Osteocyte (in vitro differentiated cells): ENCODE measurements at regions not wholly inside any gene's neighbourhood (a gene's known extent, or its start where the extent isn't known, plus 50 kb on each side); places are given as distances from the start of the nearest gene placed in this dataset.

ENCODE experiments used
- DNase-seq: peaks from one replicate; pipeline ENCODE4 v3.0.0; 2021; ENCODE audit warnings: mixed read lengths; ENCODE audit not compliant: unreplicated experiment; ENCODE audit errors: extremely low spot score
- H3K27ac Mint-ChIP-seq: one replicate; pipeline ENCODE4 v1.8.0; 2021; ENCODE audit warnings: mild to moderate bottlenecking, mixed read lengths; ENCODE audit not compliant: unreplicated experiment
- H3K27me3 Mint-ChIP-seq: one replicate; pipeline ENCODE4 v1.8.0; 2021; ENCODE audit warnings: mixed read lengths; ENCODE audit not compliant: unreplicated experiment
- H3K36me3 Mint-ChIP-seq: one replicate; pipeline ENCODE4 v1.8.0; 2021; ENCODE audit warnings: mixed read lengths; ENCODE audit not compliant: unreplicated experiment
- H3K4me1 Mint-ChIP-seq: one replicate; pipeline ENCODE4 v1.8.0; 2021; ENCODE audit warnings: mixed read lengths; ENCODE audit not compliant: unreplicated experiment
- H3K4me3 Mint-ChIP-seq: one replicate; pipeline ENCODE4 v1.8.0; 2021; ENCODE audit warnings: mild to moderate bottlenecking, moderate library complexity, mixed read lengths; ENCODE audit not compliant: unreplicated experiment
- H3K9me3 Mint-ChIP-seq: one replicate; pipeline ENCODE4 v1.8.0; 2021; ENCODE audit warnings: mixed read lengths; ENCODE audit not compliant: unreplicated experiment
- CTCF ChIP-seq: fragments of 200-600 bp; sonication (generic); IDR thresholded peaks from 2 replicates; pipeline ENCODE4 v1.5.0; 2021; ENCODE audit warnings: antibody characterized with exemption, mild to moderate bottlenecking, moderate library complexity

- H3K27ac Mint-ChIP-seq = no peak overlapping the region
- peaks cover 14% of the 10 kb centered on the region for H3K9me3 Mint-ChIP-seq
- no peaks in the 10 kb centered on the region for H3K36me3 Mint-ChIP-seq
- TF ChIP-seq CTCF = no peak
- no peaks in the 10 kb centered on the region for H3K27me3 Mint-ChIP-seq
- no peak for DNase-seq
- no peak overlapping the region for H3K4me3 Mint-ChIP-seq
- no peaks in the 10 kb centered on the region for H3K4me1 Mint-ChIP-seq
Measured at GRCh38 chrX:42025861-42026260, 102.5 kb upstream of the CASK start.

GRCh38 chrX:42023122-42023521, 99.8 kb upstream of the CASK start:
- Mint-ChIP-seq H3K4me1 (no peaks in the 10 kb centered on the region), H3K27me3 (no peaks in the 10 kb centered on the region), H3K36me3 (no peaks in the 10 kb centered on the region), H3K4me3 (no peak overlapping the region), H3K9me3 (peaks cover 14% of the 10 kb centered on the region), H3K27ac (no peak overlapping the region)
- no peak for TF ChIP-seq CTCF
- DNase-seq = no peak

GRCh38 chrX:42022158-42022557, 98.8 kb upstream of the CASK start:
- Mint-ChIP-seq H3K4me3 (no peak overlapping the region), H3K9me3 (peaks cover 13% of the 10 kb centered on the region), H3K27ac (no peak overlapping the region), H3K36me3 (no peaks in the 10 kb centered on the region), H3K27me3 (no peaks in the 10 kb centered on the region), H3K4me1 (no peaks in the 10 kb centered on the region)
- TF ChIP-seq CTCF = no peak
- DNase-seq = no peak

GRCh38 chrX:42021058-42021457, 97.7 kb upstream of the CASK start:
- H3K36me3 Mint-ChIP-seq = no peaks in the 10 kb centered on the region

GRCh38 chrX:42020225-42020624, 96.9 kb upstream of the CASK start:
- H3K27ac Mint-ChIP-seq = no peak overlapping the region
- no peak for DNase-seq
- TF ChIP-seq CTCF = no peak
- H3K27me3 Mint-ChIP-seq = no peaks in the 10 kb centered on the region
- H3K36me3 Mint-ChIP-seq = no peaks in the 10 kb centered on the region
- H3K4me3 Mint-ChIP-seq = no peak overlapping the region
- peaks cover 7% of the 10 kb centered on the region for H3K9me3 Mint-ChIP-seq
- H3K4me1 Mint-ChIP-seq = no peaks in the 10 kb centered on the region

More at GRCh38 chrX:42021058-42021457, 97.7 kb upstream of the CASK start:
- Mint-ChIP-seq H3K4me3 (no peak overlapping the region), H3K9me3 (peaks cover 7% of the 10 kb centered on the region), H3K4me1 (no peaks in the 10 kb centered on the region), H3K27me3 (no peaks in the 10 kb centered on the region), H3K27ac (no peak overlapping the region)
- TF ChIP-seq CTCF = no peak
- DNase-seq = no peak
